ENCODE measurements at regions not wholly inside any gene's neighbourhood (a gene's known extent, or its start where the extent isn't known, plus 50 kb on each side); places are given as distances from the start of the nearest gene placed in this dataset.

DNA sequence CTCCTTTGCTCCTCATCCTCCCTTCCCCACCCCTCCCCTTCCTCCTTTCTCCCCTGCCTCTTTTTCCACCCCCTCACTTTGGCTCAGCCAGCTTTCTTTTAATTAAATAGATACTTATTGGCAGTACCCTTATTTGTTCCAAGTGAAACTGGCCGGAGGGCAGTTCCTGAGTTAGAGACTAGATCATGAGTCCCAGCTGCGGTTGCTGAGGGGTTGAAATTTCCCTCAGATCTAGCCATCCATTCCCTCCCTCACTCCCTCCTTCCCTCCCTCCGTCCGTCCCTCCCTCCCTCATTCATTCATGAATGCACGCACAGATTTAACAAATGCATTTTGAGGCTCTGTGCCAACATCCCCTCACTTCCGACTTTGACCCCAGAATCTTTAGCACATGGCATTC is 519.2 kb upstream of the EEF2KMT start:
- DNase-seq: no peak

GRCh38 chr16:5615868-5616642 is 518.5 kb upstream of the EEF2KMT start:
- DNase-seq: peak; percentile 13

- DNase-seq: no peak
Measured at GRCh38 chr16:5607169-5607568, 509.6 kb upstream of the EEF2KMT start.

- DNase-seq: no peak
Measured at GRCh38 chr16:5605404-5605803, 507.8 kb upstream of the EEF2KMT start.

DNA sequence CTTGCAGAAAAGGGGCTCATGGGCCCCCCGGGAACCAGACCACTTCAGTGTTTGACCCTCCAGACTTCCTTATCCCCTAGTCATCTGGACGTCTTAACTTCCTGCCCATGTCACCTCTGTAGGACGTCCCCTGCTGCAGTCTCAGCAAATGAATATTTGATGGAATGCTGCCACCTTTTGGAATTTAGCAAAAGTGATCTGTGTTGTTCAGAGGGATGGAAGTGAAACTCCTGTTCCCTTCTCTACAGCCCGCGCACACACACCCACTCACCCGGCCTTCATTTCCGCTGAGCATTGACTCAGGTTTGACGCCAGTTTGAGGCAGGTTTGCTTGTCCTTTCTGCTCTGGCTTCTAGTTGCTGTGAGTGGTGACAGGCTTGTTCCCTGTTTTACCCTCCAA is 507.2 kb upstream of the EEF2KMT start:
- no peak for DNase-seq

GRCh38 chr16:5603836-5604235 is 506.2 kb upstream of the EEF2KMT start:
- DNase-seq: no peak

- no peak for DNase-seq
Measured at GRCh38 chr16:5601957-5602356, 504.4 kb upstream of the EEF2KMT start.

GRCh38 chr16:5598793-5599192 is 501.2 kb upstream of the EEF2KMT start:
- DNase-seq: no peak

DNA sequence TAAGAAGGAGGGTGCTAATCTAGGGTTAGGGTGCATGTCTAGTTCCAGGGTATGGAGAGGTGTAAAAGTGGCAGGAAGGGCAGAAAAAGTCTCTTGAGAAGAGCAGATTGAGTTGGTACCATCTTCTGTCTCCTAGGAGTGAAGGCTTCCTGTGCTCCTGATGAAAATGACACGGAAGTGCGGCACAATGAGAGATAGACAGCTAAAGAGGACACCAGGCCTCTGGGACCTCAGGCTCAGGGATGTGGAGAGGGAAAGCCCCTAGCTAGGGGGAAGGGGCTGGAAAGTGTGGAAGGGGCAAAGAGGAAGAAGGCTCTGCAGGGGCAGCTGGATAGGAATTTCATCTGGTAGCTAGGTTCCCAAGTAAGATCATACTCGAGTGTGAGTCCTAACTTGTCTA is 498.3 kb upstream of the EEF2KMT start:
- DNase-seq: no peak

GRCh38 chr16:5590416-5590815 is 492.8 kb upstream of the EEF2KMT start:
- DNase-seq: no peak

DNA sequence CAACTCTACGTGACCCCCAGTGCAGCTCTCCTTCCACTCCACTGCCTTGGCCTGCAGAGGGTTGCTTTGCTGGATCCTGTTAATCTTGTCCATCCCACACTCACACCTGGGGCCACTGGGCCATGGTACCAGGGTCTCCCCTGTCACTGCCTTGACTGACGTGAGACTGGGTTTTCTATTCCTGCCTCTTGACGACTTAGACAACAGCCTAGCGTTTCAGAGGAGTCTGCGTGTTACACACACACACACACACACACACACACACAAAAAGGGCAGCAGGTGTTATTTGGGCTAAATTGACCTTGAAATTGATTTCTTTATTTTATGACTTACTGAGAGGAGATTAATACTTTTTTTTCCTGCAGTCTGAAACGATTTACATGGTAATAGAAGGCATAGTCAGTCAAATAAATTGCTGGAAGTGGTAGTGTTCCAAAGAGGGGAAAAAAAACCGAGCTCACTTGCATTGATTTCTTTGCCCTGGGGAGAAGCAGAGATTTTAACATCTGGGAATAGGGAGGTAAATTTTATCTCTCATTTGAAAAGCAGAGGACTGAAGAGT is 492.3 kb upstream of the EEF2KMT start:
- no peak for DNase-seq

DNA sequence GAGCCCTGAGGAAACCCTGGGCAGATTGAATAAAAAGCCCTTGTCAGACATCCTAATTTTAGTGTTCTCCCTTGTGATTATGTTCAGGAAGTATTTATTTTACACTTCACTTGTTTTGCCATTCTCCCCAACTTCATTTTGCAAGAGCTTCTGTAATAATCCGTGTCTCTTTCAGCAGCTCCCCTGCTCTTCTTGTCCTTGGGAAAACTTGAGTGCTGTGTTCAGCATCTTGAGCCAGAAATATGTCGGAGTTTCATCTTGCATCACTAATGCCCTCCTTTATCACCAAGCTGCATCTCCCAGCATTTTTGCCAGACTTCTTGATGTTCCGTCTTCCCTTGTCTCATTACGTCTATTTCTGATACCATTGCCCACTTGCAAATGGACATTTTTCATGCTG is 486.5 kb upstream of the EEF2KMT start:
- DNase-seq: no peak

- no peak for DNase-seq
Measured at GRCh38 chr16:5582529-5582928, 484.9 kb upstream of the EEF2KMT start.

- DNase-seq: no peak
Measured at GRCh38 chr16:5581908-5582307, 484.3 kb upstream of the EEF2KMT start.

- DNase-seq: no peak
Measured at GRCh38 chr16:5581428-5581827, 483.8 kb upstream of the EEF2KMT start.

DNA sequence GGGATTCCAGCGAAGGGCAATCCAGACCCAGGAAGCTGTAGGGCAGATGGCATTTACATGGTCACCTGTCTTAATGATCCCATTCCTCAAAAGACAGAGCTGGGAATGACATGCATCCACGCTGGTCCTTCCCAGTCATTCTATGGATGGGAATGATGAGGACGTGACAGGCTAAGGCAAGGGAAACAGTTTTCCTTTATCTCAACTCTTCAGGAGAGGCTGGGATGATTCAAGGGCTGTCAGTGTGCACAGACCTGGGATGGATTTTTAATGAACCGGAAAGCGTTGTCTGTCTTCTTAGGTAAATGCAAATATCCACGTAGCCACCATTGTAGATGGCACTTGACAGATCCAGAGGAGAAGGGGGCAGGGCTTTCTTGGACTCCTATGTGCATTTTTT is 483.2 kb upstream of the EEF2KMT start:
- DNase-seq: no peak

- DNase-seq: no peak
Measured at GRCh38 chr16:5580296-5580695, 482.7 kb upstream of the EEF2KMT start.

GRCh38 chr16:5578980-5579379 is 481.4 kb upstream of the EEF2KMT start:
- DNase-seq: no peak

DNA sequence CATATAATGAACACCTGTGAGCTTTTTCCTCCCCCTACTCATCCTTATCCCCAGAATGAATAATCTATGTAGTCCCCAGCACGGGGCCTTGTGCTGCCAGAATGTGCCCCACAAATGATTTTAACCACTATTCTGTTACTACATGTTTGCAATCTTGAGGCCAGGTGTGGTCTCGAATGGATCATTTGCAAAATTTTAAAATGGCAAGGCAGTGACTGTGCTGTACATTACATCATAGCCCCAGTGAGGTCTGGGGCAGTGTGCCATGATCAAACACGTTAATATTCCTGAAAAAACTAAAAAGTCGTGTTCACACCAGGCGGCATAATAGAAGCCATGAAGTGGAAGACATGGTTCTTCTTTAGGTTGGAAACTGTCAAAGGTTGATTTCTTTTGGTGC is 479.9 kb upstream of the EEF2KMT start:
- no peak for DNase-seq

- DNase-seq: no peak
Measured at GRCh38 chr16:5575646-5576245, 478.2 kb upstream of the EEF2KMT start.

DNA sequence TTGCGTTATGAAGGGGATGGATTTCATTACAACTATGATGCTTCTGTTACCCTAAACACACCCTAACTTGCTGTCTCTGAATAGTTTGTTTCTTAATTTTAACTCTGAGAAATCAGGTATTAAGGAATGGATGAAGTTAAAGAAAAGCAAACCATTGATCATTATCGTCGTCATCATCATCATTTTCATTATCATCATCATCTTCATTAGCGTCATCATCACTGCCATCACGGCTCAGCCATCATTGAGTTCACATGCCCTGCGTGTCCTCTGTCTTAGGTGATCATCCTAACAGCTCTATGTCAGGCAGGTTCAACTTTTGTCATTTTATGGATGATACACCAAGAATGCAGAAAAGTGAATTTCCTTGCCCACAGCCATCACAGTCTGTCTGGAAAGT is 477.5 kb upstream of the EEF2KMT start:
- DNase-seq: no peak

GRCh38 chr16:5572056-5572455 is 474.5 kb upstream of the EEF2KMT start:
- DNase-seq: no peak

DNA sequence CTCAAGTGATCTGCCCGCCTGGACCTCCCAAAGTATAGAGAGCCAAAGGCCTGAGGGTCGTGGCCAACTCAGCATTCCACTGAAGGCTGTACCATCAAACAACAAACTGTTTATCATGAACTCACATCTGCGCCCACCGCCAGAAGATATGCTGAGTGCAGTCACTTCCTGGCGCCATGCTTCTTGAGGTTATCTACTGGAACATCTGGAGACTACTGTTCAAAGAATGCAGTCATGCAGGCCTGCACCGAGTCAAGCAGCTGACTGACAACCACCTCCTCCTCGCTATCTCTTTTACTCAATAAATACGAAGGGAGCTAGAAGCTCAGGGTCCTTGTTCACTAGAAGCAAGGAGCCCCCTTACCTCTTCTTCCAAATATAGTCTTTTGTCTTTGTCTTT is 473.9 kb upstream of the EEF2KMT start:
- DNase-seq: no peak

DNA sequence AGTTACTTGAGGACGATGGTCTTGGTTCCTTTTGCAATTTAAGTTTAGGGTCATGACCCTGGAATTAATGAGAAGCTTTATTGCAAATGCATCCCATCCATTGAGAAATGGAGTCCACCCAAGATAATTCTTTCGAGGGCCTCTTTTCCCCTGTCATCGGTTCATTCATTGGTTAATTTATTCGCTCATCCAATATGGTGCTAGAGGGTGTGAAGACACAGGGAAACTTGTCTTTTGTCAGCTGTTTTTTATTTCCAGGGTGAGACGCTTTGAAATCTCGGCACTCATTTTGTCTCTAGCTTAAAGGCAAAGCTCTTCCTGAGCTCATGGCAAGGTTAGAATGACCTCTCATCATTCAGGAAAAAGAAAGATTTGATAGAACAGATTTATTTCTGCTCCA is 464.2 kb upstream of the EEF2KMT start:
- DNase-seq: no peak

DNA sequence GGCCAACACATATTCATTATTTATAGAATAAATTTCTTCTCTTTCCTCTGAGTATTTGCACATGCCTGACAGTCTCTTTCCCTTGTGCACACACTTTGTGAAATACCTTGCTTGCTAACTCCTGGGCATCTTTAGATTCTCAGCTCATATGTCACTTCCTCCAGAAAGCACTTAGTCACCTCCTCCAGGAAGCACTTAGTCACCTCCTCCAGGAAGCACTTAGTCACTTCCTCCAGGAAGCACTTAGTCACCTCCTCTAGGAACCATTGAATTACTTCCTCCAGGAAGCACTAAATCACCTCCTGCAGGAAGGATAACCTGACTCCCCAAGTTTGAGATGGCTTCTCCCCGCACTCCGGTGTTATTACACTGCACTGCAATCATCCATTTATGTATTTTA is 462.5 kb upstream of the EEF2KMT start:
- DNase-seq: no peak

Data from activated naive CD4-positive, alpha-beta T cell treated with anti-CD3 and anti-CD28 coated beads, Interleukin-2, amount 50 U/mL, for 16 hours (primary cell).